ENCODE measurements at regions not wholly inside any gene's neighbourhood (a gene's known extent, or its start where the extent isn't known, plus 50 kb on each side); places are given as distances from the start of the nearest gene placed in this dataset.

DNA sequence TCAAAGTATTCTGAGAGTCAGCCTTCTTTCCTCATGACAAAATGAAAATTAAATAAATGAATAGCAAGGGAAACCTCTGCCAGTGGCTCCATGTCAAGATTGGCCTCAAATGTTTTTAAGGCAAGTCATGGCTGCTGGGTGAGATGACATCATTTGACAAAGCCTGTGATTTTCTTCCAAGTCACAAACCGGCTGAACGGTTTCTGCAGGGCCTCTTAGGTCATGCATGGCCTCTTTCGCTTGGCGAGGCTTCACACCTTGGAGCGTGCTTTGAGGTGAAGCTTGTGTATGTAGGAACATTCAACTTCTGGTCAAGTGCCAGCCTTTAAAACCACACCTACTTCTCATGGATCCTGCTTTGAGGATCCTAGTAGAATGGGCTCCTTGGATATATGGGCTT, 161.0 kb upstream of the ZNF618 start:
- no peak overlapping the region for H2AK5ac ChIP-seq (ENCODE audit: low read depth, low read length)
- no peak overlapping the region for H3K56ac ChIP-seq (replicated peaks; ENCODE audit: insufficient read length, low read depth, low read length)
- no peak overlapping the region for H3K23ac ChIP-seq (ENCODE audit: insufficient read length)
- H2BK20ac ChIP-seq (ENCODE audit: low read length) = no peak overlapping the region
- H3K9me3 ChIP-seq (ENCODE audit: insufficient read depth in 2 of 2, low read depth in 1 of 2, low read length in 1 of 2) = peaks cover 0 to 4% of the 10 kb centered on the region in 2 experiments; a peak in 1 of 4 replicates
- DNase-seq (ENCODE audit: low read depth in 1 of 2, low spot score in 2 of 2) (no peak), FAIRE-seq (no peak)
- no peak overlapping the region for H3K4me3 ChIP-seq (ENCODE audit: extremely low read depth in 1 of 4, insufficient read depth in 2 of 4, low read depth in 3 of 4, low read length in 4 of 4)
- no peak overlapping the region for H4K8ac ChIP-seq (ENCODE audit: extremely low read depth, insufficient read depth, low read length)
- H3K79me2 ChIP-seq (ENCODE audit: control insufficient read depth in 1 of 2, insufficient read depth in 2 of 2, low read length in 2 of 2) = no peaks in the 10 kb centered on the region
- H3K14ac ChIP-seq (ENCODE audit: insufficient read length) = no peak overlapping the region
- H4K5ac ChIP-seq (ENCODE audit: insufficient read length, low read depth, low read length) = no peak overlapping the region
- H3K27ac ChIP-seq (ENCODE audit: low read depth, low read length) = no peak overlapping the region
- H2BK120ac ChIP-seq (replicated peaks; ENCODE audit: low read depth, low read length) = no peak overlapping the region
- H3K4me1 ChIP-seq (replicated peaks in 1 of 4; ENCODE audit: control insufficient read depth in 3 of 4, insufficient read depth in 4 of 4, low read length in 3 of 4) = no peaks in the 10 kb centered on the region; a peak in 1 of 7 replicates
- H3K18ac ChIP-seq (ENCODE audit: extremely low read depth, low read length) = no peak overlapping the region
- no peaks in the 10 kb centered on the region for H4K20me1 ChIP-seq (replicated peaks in 1 of 2; ENCODE audit: control insufficient read depth in 1 of 2, insufficient read depth in 2 of 2, low read length in 2 of 2)
- ChIA-PET CTCF (ENCODE audit: partially characterized antibody) (interaction anchor here (0.7 kb wide), 1 partner anchor 93 kb away, joined by 3 read pairs; no protein-coding TSS in a partner anchor), POLR2A (ENCODE audit: partially characterized antibody) (no interaction called here)
- H2BK12ac ChIP-seq (ENCODE audit: low read depth, low read length) = no peak overlapping the region
- H3K23me2 ChIP-seq (ENCODE audit: low read depth, low read length) = no peaks in the 10 kb centered on the region
- H2BK15ac ChIP-seq (ENCODE audit: low read length) = no peak overlapping the region
- no peak overlapping the region for H4K91ac ChIP-seq (replicated peaks; ENCODE audit: insufficient read length, low read length)
- WGBS, 2 experiments (ENCODE audit: extremely low coverage in 1 of 2, insufficient coverage in 1 of 2, insufficient read length in 1 of 2, insufficient replicate concordance in 2 of 2, low coverage in 1 of 2, low lambda C conversion rate in 2 of 2, missing lambda C conversion rate in 1 of 2) = 92% methylated on average over 5 of the region's 5 CpGs; no CpG with 5 or more reads in 1 of the 2 experiments
- no peak overlapping the region for H3K4me2 ChIP-seq (ENCODE audit: insufficient read depth in 1 of 2, low read depth in 2 of 2, low read length in 2 of 2)
- H3K36me3 ChIP-seq (ENCODE audit: control insufficient read depth in 2 of 4, insufficient read depth in 4 of 4, low read length in 3 of 4) = no peaks in the 10 kb centered on the region; a peak in 1 of 8 replicates
- no peak overlapping the region for H3K4ac ChIP-seq (replicated peaks; ENCODE audit: insufficient read length, low read depth, low read length)
- H3K27me3 ChIP-seq (replicated peaks in 1 of 4; ENCODE audit: control insufficient read depth in 3 of 4, extremely low read depth in 1 of 4, insufficient read depth in 3 of 4, low read length in 3 of 4) = no peaks in the 10 kb centered on the region; a peak in 2 of 7 replicates
- no peak overlapping the region for H2BK5ac ChIP-seq (ENCODE audit: low read depth, low read length)
- no peaks in the 10 kb centered on the region for H3K79me1 ChIP-seq (ENCODE audit: low read depth, low read length)
- no peak overlapping the region for H2AFZ ChIP-seq (ENCODE audit: low read length)
- H3K9ac ChIP-seq (replicated peaks in 1 of 4; ENCODE audit: extremely low read depth in 1 of 4, low read depth in 3 of 4, low read length in 3 of 4) = no peak overlapping the region
- TF ChIP-seq TCF12 (IDR thresholded peaks at IDR 0.05; ENCODE audit: low read depth, low read length) (no peak), RAD21 (IDR thresholded peaks at IDR 0.05 in 1 of 2, conservative IDR thresholded peaks at IDR 0.05 in 1 of 2; ENCODE audit: low read depth in 2 of 2, low read length in 2 of 2) (no peak), BACH1 (IDR thresholded peaks at IDR 0.05; ENCODE audit: low read length) (no peak), SRF (IDR thresholded peaks at IDR 0.05; ENCODE audit: low read depth, low read length) (no peak), SUZ12 (IDR thresholded peaks at IDR 0.05; ENCODE audit: low read length) (no peak), CBX5 (IDR thresholded peaks at IDR 0.05; ENCODE audit: low read depth, low read length) (no peak), BCL11A (IDR thresholded peaks at IDR 0.05; ENCODE audit: low read depth in 2 of 2, low read length in 2 of 2) (no peak), TAF1 (IDR thresholded peaks at IDR 0.05; ENCODE audit: low read depth, low read length) (no peak), SAP30 (IDR thresholded peaks at IDR 0.05; ENCODE audit: insufficient read depth, insufficient replicate concordance, low read length) (no peak), POU5F1 (IDR thresholded peaks at IDR 0.05; ENCODE audit: low read depth, low read length) (no peak), EZH2 (IDR thresholded peaks at IDR 0.05; ENCODE audit: low read depth, low read length, severe bottlenecking) (no peak), HDAC6 (IDR thresholded peaks at IDR 0.05; ENCODE audit: low read depth, low read length) (no peak)
